Adrenal gland (tissue), 5 donors: ENCODE measurements at regions not wholly inside any gene's neighbourhood (a gene's known extent, or its start where the extent isn't known, plus 50 kb on each side); places are given as distances from the start of the nearest gene placed in this dataset.
"Not testable (repeated sequence)": the region's sequence is repeated elsewhere in the genome, so short reads cannot be mapped to it uniquely, and the experiment has no call there.

Experiments
- POLR2A ChIP-seq, 2 donors: fragments of 450-650 bp; IDR thresholded peaks; one replicate each; pipeline ENCODE4 v1.6.1; 2017; ENCODE audit warnings: antibody characterized with exemption in 2 of 2, mild to moderate bottlenecking in 2 of 2, moderate library complexity in 1 of 2
- TF ChIP-seq, protein P1 (sequence below), 6 experiments: fragments of 450-650 bp in 4 of 6; fragments of 200-600 bp in 2 of 6; sonication (generic) in 1 of 6; IDR thresholded peaks; 1 replicate in 5 of 6; 2 replicates in 1 of 6; pipeline versions ENCODE4 v1.5.1 to v1.8.0; 2016 to 2021; ENCODE audit warnings: antibody characterized with exemption in 6 of 6, mild to moderate bottlenecking in 2 of 6, moderate library complexity in 1 of 6
- donor health status: DM: no; HTN: no; CAD: no.

GRCh38 chr1:829932-830331 is 93.8 kb upstream of the SAMD11 start:
- TF ChIP-seq POLR2A (IDR thresholded peaks at IDR 0.05): not testable (repeated sequence)
- TF ChIP-seq, protein P1, sequence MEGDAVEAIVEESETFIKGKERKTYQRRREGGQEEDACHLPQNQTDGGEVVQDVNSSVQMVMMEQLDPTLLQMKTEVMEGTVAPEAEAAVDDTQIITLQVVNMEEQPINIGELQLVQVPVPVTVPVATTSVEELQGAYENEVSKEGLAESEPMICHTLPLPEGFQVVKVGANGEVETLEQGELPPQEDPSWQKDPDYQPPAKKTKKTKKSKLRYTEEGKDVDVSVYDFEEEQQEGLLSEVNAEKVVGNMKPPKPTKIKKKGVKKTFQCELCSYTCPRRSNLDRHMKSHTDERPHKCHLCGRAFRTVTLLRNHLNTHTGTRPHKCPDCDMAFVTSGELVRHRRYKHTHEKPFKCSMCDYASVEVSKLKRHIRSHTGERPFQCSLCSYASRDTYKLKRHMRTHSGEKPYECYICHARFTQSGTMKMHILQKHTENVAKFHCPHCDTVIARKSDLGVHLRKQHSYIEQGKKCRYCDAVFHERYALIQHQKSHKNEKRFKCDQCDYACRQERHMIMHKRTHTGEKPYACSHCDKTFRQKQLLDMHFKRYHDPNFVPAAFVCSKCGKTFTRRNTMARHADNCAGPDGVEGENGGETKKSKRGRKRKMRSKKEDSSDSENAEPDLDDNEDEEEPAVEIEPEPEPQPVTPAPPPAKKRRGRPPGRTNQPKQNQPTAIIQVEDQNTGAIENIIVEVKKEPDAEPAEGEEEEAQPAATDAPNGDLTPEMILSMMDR (IDR thresholded peaks at IDR 0.05): not testable (repeated sequence)
